Sigmoid colon (tissue), 6 donors: ENCODE measurements at regions not wholly inside any gene's neighbourhood (a gene's known extent, or its start where the extent isn't known, plus 50 kb on each side); places are given as distances from the start of the nearest gene placed in this dataset.

Experiments used
- DNase-seq: peaks from one replicate; pipeline ENCODE4 v3.0.0-alpha.2; 2019
- H3K27ac ChIP-seq, 4 donors: fragments of 200-600 bp; sonication (generic); one replicate each; pipeline ENCODE4 v1.5.1; 2016 to 2019; ENCODE audit warnings: mild to moderate bottlenecking in 1 of 4
- H3K27me3 ChIP-seq, 3 donors: fragments of 200-600 bp; sonication (generic); one replicate each; pipeline ENCODE4 v1.5.1; 2019; ENCODE audit warnings: mild to moderate bottlenecking in 1 of 3
- H3K36me3 ChIP-seq, 4 donors: fragments of 200-600 bp; sonication (generic); one replicate each; pipeline ENCODE4 v1.5.1; 2016 to 2019
- H3K4me1 ChIP-seq, 4 donors: fragments of 200-600 bp; sonication (generic); one replicate each; pipeline ENCODE4 v1.5.1; 2017 to 2019
- H3K4me3 ChIP-seq, 4 donors: fragments of 200-600 bp; sonication (generic); one replicate each; pipeline ENCODE4 v1.5.1; 2017 to 2019; ENCODE audit warnings: mild to moderate bottlenecking in 2 of 4, moderate library complexity in 1 of 4
- H3K9me3 ChIP-seq, 4 donors: fragments of 200-600 bp in 3 of 4; sonication (generic) in 3 of 4; one replicate each; pipeline versions ENCODE4 v1.5.1 to v1.6.1; 2013 to 2019
- CTCF ChIP-seq, 4 experiments: fragments of 450-650 bp in 3 of 4; fragments of 200-600 bp in 1 of 4; IDR thresholded peaks; one replicate each; pipeline ENCODE4 v1.5.1; 2016 to 2019; ENCODE audit warnings: antibody characterized with exemption in 4 of 4, mild to moderate bottlenecking in 3 of 4, moderate library complexity in 2 of 4
- EP300 ChIP-seq, 4 donors: sonication (generic); formaldehyde crosslinking; IDR thresholded peaks; one replicate each; pipeline ENCODE4 v1.6.1; 2017; ENCODE audit warnings: antibody characterized with exemption in 4 of 4
- POLR2A ChIP-seq, 2 donors: fragments of 450-650 bp; IDR thresholded peaks; one replicate each; pipeline ENCODE4 v1.6.1; 2016; ENCODE audit warnings: antibody characterized with exemption in 2 of 2, mild to moderate bottlenecking in 2 of 2, moderate library complexity in 2 of 2
- POLR2AphosphoS5 ChIP-seq, 4 donors: sonication (generic); formaldehyde crosslinking; IDR thresholded peaks; one replicate each; pipeline ENCODE4 v1.6.1; 2017; ENCODE audit warnings: antibody characterized with exemption in 4 of 4
- WGBS, 2 donors: extraction: QIAGEN DNeasy Blood & Tissue Kit; methylation state at CpG; one replicate each; pipeline ENCODE4 v1.1.7; 2013; 5-methylcytosine and 5-hydroxymethylcytosine counted together
- intact Hi-C: fragments of 100-400 bp; cut with DNase I; formaldehyde crosslinking; loops from one replicate; pipeline ENCODE4 v1.15.1; 2023
- donor health status: healthy with polysubstance abuse.
- donor health status: healthy.

- no peak overlapping the region for H3K4me3 ChIP-seq
- no peak overlapping the region for H3K27ac ChIP-seq
- H3K36me3 ChIP-seq = no peaks in the 10 kb centered on the region
- no peaks in the 10 kb centered on the region for H3K9me3 ChIP-seq
- H3K4me1 ChIP-seq = peaks cover 0 to 4% (median 0%) of the 10 kb centered on the region in 4 donors
- DNase-seq = no peak
- TF ChIP-seq CTCF (IDR thresholded peaks at IDR 0.05) (no peak), EP300 (IDR thresholded peaks at IDR 0.05) (no peak), POLR2A (IDR thresholded peaks at IDR 0.05) (no peak), POLR2AphosphoS5 (IDR thresholded peaks at IDR 0.05) (no peak)
- H3K27me3 ChIP-seq = no peaks in the 10 kb centered on the region
- intact Hi-C loops = no loop called here
Measured at GRCh38 chr13:80239116-80239515, 101.8 kb downstream of the SPRY2 start.

GRCh38 chr13:80237646-80238045 lies 103.3 kb downstream of the SPRY2 start:
- intact Hi-C loops = no loop called here
- Histone ChIP-seq H3K9me3 (no peaks in the 10 kb centered on the region), H3K4me1 (peaks cover 0 to 4% (median 0%) of the 10 kb centered on the region in 4 donors), H3K27me3 (no peaks in the 10 kb centered on the region), H3K36me3 (no peaks in the 10 kb centered on the region), H3K27ac (no peak overlapping the region), H3K4me3 (no peak overlapping the region)
- DNase-seq = no peak
- no peak for TF ChIP-seq POLR2A (IDR thresholded peaks at IDR 0.05)
- no peak for TF ChIP-seq EP300 (IDR thresholded peaks at IDR 0.05)
- TF ChIP-seq CTCF (IDR thresholded peaks at IDR 0.05) = no peak

GRCh38 chr13:80235967-80236302 lies 105.0 kb downstream of the SPRY2 start:
- no peak overlapping the region for H3K4me3 ChIP-seq

GRCh38 chr13:80235166-80235966 lies 105.6 kb downstream of the SPRY2 start:
- TF ChIP-seq POLR2AphosphoS5 (IDR thresholded peaks at IDR 0.05) = no peak
- no peak for TF ChIP-seq CTCF (IDR thresholded peaks at IDR 0.05)
- no peak for TF ChIP-seq EP300 (IDR thresholded peaks at IDR 0.05)
- TF ChIP-seq POLR2A (IDR thresholded peaks at IDR 0.05) = no peak
- Histone ChIP-seq H3K9me3 (no peaks in the 10 kb centered on the region), H3K36me3 (no peaks in the 10 kb centered on the region), H3K4me1 (peaks cover 0 to 4% (median 0%) of the 10 kb centered on the region in 4 donors), H3K27ac (peak overlapping the region in 1 of 4 donors; percentile 33), H3K4me3 (no peak overlapping the region), H3K27me3 (no peaks in the 10 kb centered on the region)
- intact Hi-C loops = no loop called here
- no peak for DNase-seq
- 8 to 27% methylated on average over 10 of the region's 10 CpGs for WGBS, 2 donors

More at GRCh38 chr13:80235967-80236302, 105.0 kb downstream of the SPRY2 start:
- peak overlapping the region in 1 of 4 donors; percentile 33 for H3K27ac ChIP-seq
- no peaks in the 10 kb centered on the region for H3K27me3 ChIP-seq
- no peak for DNase-seq
- intact Hi-C loops = no loop called here
- H3K9me3 ChIP-seq = no peaks in the 10 kb centered on the region
- no peak for TF ChIP-seq EP300 (IDR thresholded peaks at IDR 0.05)
- TF ChIP-seq POLR2AphosphoS5 (IDR thresholded peaks at IDR 0.05) = no peak
- TF ChIP-seq CTCF (IDR thresholded peaks at IDR 0.05) = no peak
- no peak for TF ChIP-seq POLR2A (IDR thresholded peaks at IDR 0.05)
- H3K36me3 ChIP-seq = no peaks in the 10 kb centered on the region
- WGBS, 2 donors = 59 to 70% methylated on average over 4 of the region's 4 CpGs
- peaks cover 0 to 4% (median 0%) of the 10 kb centered on the region in 4 donors for H3K4me1 ChIP-seq

GRCh38 chr13:80227645-80228044 lies 113.3 kb downstream of the SPRY2 start:
- no peak for TF ChIP-seq POLR2AphosphoS5 (IDR thresholded peaks at IDR 0.05)
- TF ChIP-seq EP300 (IDR thresholded peaks at IDR 0.05) = no peak
- no peak for TF ChIP-seq CTCF (IDR thresholded peaks at IDR 0.05)
- no peak for TF ChIP-seq POLR2A (IDR thresholded peaks at IDR 0.05)
- intact Hi-C loops = no loop called here
- Histone ChIP-seq H3K4me1 (no peaks in the 10 kb centered on the region), H3K4me3 (no peak overlapping the region), H3K36me3 (no peaks in the 10 kb centered on the region), H3K27ac (no peak overlapping the region), H3K9me3 (no peaks in the 10 kb centered on the region), H3K27me3 (no peaks in the 10 kb centered on the region)
- WGBS, 2 donors = 80 to 90% methylated on average over 2 of the region's 2 CpGs
- DNase-seq = no peak
